BE2C (cell line): ENCODE measurements at regions not wholly inside any gene's neighbourhood (a gene's known extent, or its start where the extent isn't known, plus 50 kb on each side); places are given as distances from the start of the nearest gene placed in this dataset.

Experiments
- DNase-seq: peaks from one replicate; pipeline ENCODE4 v3.0.0-alpha.2; 2020
- H3K27me3 ChIP-seq: fragments of 250-450 bp; sonication (Bioruptor Pico); 2 replicates; pipeline ENCODE4 v1.5.1; 2020; ENCODE audit warnings: mild to moderate bottlenecking
- H3K36me3 ChIP-seq: fragments of 250-450 bp; sonication (Bioruptor Pico); 2 replicates; pipeline ENCODE4 v1.5.1; 2020; ENCODE audit warnings: mild to moderate bottlenecking
- H3K4me1 ChIP-seq: fragments of 250-450 bp; sonication (Bioruptor Pico); 2 replicates; pipeline ENCODE4 v1.5.1; 2020
- H3K4me3 ChIP-seq: 2 replicates; pipeline ENCODE4 v1.5.1; 2011; ENCODE audit warnings: low read depth, low read length
- H3K9me3 ChIP-seq: fragments of 250-450 bp; sonication (Bioruptor Pico); 2 replicates; pipeline ENCODE4 v1.5.1; 2020
- CTCF ChIP-seq: IDR thresholded peaks from 2 replicates; pipeline ENCODE4 v1.5.1; 2012; ENCODE audit warnings: mild to moderate bottlenecking, low read depth, low read length

DNA sequence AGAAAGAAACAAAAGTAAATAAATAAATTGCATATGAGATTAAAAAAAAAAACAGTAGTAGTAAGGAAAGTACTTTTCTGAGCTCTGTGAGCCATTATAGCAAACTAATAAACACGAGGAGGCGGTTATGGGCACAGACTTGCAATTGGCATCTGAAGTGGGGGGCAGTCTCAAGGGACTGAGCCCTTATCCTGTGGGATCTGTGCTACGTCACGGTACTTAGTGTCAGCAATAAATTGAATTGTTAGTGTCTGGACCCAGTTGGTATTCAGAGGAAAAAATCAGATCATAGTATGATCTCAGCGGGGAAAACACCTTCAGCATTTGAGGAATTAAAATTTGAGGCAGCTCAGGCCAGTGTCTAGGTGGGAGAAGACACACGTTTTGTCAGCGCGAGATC is 76.6 kb upstream of the TEX51 start:
- TF ChIP-seq CTCF = no peak
- no peaks in the 10 kb centered on the region for H3K27me3 ChIP-seq
- no peak for DNase-seq
- H3K9me3 ChIP-seq = no peaks in the 10 kb centered on the region
- H3K4me1 ChIP-seq = no peaks in the 10 kb centered on the region
- H3K36me3 ChIP-seq = no peaks in the 10 kb centered on the region
- H3K4me3 ChIP-seq = no peak overlapping the region

DNA sequence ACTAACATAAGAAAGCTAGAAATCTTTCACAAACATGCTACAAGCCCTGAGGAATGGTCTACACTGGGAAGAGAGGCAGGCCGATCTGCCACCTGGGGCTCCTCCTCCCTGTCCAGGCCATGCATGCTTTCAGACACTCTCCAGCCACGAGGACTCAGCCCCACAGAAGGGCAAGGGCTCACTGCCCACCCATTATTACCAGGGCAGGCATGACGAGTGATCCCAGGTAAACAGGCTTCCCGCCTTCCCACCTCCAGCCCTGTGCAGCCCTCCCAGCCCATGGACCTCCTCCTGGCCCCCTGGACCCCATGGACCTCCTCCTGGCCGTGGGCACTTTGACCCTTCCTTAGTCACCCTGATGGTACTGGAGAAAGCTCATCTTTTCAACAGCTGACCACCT is 75.8 kb upstream of the TEX51 start:
- no peak for DNase-seq
- TF ChIP-seq CTCF = no peak
- H3K9me3 ChIP-seq = no peaks in the 10 kb centered on the region

DNA sequence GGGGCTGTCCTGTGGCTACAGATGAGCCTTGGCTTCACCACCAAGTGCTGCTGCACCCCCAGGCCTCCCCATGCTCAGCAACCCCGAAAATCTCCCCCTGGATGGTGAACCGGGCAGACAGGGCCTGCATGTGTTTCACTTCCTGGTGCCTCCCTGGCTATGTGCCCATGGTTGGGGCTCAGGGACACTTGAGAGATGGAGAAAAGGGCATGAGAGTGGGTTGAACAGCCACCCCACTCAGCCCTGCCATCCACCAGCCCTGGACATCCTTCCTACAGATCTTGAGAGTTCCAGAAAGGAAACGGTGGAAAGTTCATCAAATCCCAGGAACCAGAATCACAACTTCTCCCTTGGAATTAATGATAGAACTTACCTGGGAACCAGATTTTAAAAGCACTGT is 74.7 kb upstream of the TEX51 start:
- Histone ChIP-seq H3K36me3 (no peaks in the 10 kb centered on the region), H3K4me1 (no peaks in the 10 kb centered on the region), H3K9me3 (no peaks in the 10 kb centered on the region), H3K27me3 (no peaks in the 10 kb centered on the region), H3K4me3 (no peak overlapping the region)
- no peak for TF ChIP-seq CTCF
- DNase-seq = no peak

More for the DNA sequence above, 75.8 kb upstream of the TEX51 start:
- H3K27me3 ChIP-seq = no peaks in the 10 kb centered on the region
- H3K36me3 ChIP-seq = no peaks in the 10 kb centered on the region
- no peak overlapping the region for H3K4me3 ChIP-seq
- H3K4me1 ChIP-seq = no peaks in the 10 kb centered on the region

- DNase-seq = no peak
- no peak for TF ChIP-seq CTCF
- no peak overlapping the region for H3K4me3 ChIP-seq
- H3K27me3 ChIP-seq = no peaks in the 10 kb centered on the region
- H3K9me3 ChIP-seq = no peaks in the 10 kb centered on the region
- no peaks in the 10 kb centered on the region for H3K36me3 ChIP-seq
- no peaks in the 10 kb centered on the region for H3K4me1 ChIP-seq
Observed at GRCh38 chr2:126824663-126825062, 74.0 kb upstream of the TEX51 start.

- TF ChIP-seq CTCF = no peak
- Histone ChIP-seq H3K4me1 (no peaks in the 10 kb centered on the region), H3K9me3 (no peaks in the 10 kb centered on the region), H3K4me3 (no peak overlapping the region), H3K27me3 (no peaks in the 10 kb centered on the region), H3K36me3 (no peaks in the 10 kb centered on the region)
- DNase-seq = no peak
Observed at GRCh38 chr2:126825316-126825715, 73.4 kb upstream of the TEX51 start.

- TF ChIP-seq CTCF = no peak
- Histone ChIP-seq H3K4me1 (no peaks in the 10 kb centered on the region), H3K9me3 (no peaks in the 10 kb centered on the region), H3K27me3 (no peaks in the 10 kb centered on the region), H3K4me3 (no peak overlapping the region), H3K36me3 (no peaks in the 10 kb centered on the region)
- DNase-seq = no peak
Observed at GRCh38 chr2:126826491-126826890, 72.2 kb upstream of the TEX51 start.
